Tibial nerve (tissue), 4 donors: ENCODE measurements at regions not wholly inside any gene's neighbourhood (a gene's known extent, or its start where the extent isn't known, plus 50 kb on each side); places are given as distances from the start of the nearest gene placed in this dataset.

Experiments
- EP300 ChIP-seq, 2 donors: sonication (generic); formaldehyde crosslinking; IDR thresholded peaks; one replicate each; pipeline ENCODE4 v1.6.1; 2017; ENCODE audit warnings: antibody characterized with exemption in 2 of 2, mild to moderate bottlenecking in 1 of 2
- POLR2A ChIP-seq, 2 donors: fragments of 450-650 bp; IDR thresholded peaks; one replicate each; pipeline ENCODE4 v1.6.1; 2017; ENCODE audit warnings: antibody characterized with exemption in 2 of 2, mild to moderate bottlenecking in 2 of 2, moderate library complexity in 2 of 2
- TF ChIP-seq, protein P1 (sequence below), 5 experiments: fragments of 200-600 bp in 3 of 5; fragments of 450-650 bp in 2 of 5; sonication (generic) in 3 of 5; IDR thresholded peaks; one replicate each; pipeline ENCODE4 v1.5.1; 2016 to 2019; ENCODE audit warnings: antibody characterized with exemption in 5 of 5, mild to moderate bottlenecking in 3 of 5, moderate library complexity in 2 of 5

DNA sequence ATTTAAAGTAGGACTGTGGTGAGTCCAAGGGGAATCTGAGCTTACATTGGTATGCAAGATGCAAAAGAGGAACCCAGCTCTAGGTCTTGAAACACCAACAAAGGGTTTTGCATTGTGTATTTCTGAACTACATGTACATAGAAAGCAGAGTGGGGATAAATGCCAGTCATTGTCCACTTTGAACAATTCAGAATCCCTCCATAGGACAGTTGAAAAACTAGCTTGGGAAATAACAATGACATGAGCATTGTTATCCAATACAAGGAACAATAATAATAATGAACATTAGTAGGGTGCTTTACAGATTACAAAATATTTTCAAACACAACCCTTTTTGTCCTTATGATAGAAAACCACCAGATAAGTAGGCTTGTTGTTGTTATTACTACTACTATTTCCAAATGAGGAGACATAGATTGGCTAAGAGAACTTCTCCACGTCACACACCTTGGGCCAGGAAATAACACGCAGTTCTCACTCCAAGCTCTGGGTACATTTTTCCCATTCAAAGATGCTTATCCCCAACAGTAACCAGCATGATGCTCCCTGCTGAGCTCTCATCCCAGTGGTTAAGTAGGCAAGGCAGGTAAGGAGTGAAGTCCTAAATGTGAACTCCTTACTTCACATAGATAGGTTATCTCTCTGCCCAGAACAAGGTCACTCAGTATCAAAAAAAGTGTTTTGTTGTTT is 51.7 kb upstream of the RASSF8 start:
- TF ChIP-seq POLR2A (IDR thresholded peaks at IDR 0.05), result no peak
- TF ChIP-seq, protein P1, sequence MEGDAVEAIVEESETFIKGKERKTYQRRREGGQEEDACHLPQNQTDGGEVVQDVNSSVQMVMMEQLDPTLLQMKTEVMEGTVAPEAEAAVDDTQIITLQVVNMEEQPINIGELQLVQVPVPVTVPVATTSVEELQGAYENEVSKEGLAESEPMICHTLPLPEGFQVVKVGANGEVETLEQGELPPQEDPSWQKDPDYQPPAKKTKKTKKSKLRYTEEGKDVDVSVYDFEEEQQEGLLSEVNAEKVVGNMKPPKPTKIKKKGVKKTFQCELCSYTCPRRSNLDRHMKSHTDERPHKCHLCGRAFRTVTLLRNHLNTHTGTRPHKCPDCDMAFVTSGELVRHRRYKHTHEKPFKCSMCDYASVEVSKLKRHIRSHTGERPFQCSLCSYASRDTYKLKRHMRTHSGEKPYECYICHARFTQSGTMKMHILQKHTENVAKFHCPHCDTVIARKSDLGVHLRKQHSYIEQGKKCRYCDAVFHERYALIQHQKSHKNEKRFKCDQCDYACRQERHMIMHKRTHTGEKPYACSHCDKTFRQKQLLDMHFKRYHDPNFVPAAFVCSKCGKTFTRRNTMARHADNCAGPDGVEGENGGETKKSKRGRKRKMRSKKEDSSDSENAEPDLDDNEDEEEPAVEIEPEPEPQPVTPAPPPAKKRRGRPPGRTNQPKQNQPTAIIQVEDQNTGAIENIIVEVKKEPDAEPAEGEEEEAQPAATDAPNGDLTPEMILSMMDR (IDR thresholded peaks at IDR 0.05), result no peak
- no peak for TF ChIP-seq EP300 (IDR thresholded peaks at IDR 0.05)
